Endothelial cell of umbilical vein (primary cell): ENCODE measurements at regions not wholly inside any gene's neighbourhood (a gene's known extent, or its start where the extent isn't known, plus 50 kb on each side); places are given as distances from the start of the nearest gene placed in this dataset.

Experiments used
- BruUV-seq: library from RNA; stranded (reverse); fragments of 400-500 nt; replicated peaks from 2 replicates; lab custom pipeline; 2021; lab: Mats Ljungman, UMichigan
- CTCF ChIA-PET: fragments of 300-600, 350-600 bp; sonication (Branson Sonifier 250); formaldehyde crosslinking; loops from one replicate; lab custom pipeline; 2021; ENCODE audit warnings: antibody characterized with exemption, inconsistent platforms; lab: Charles Lee
- POLR2A ChIA-PET: fragments of 300-600, 350-600 bp; sonication (Branson Sonifier 250); formaldehyde crosslinking; loops from one replicate; lab custom pipeline; 2021; ENCODE audit warnings: antibody characterized with exemption, inconsistent platforms; lab: Charles Lee
- DNase-seq: peaks from one replicate; pipeline ENCODE4 v3.0.0-alpha.2; 2011; ENCODE audit warnings: low read depth, low spot score
- FAIRE-seq: peaks from 2 replicates; lab custom pipeline; 2011; peaks lifted over from hg19 to GRCh38; lab: Jason Lieb, UNC
- H2AFZ ChIP-seq: 2 replicates; pipeline ENCODE4 v1.6.0; 2012; ENCODE audit warnings: low read depth, low read length, control low read depth, inconsistent platforms
- H3K27ac ChIP-seq: 2 replicates; pipeline ENCODE4 v1.5.1; 2011; ENCODE audit warnings: low read depth, mild to moderate bottlenecking, control low read depth, low read length, moderate library complexity; ENCODE audit not compliant: insufficient read depth
- H3K27me3 ChIP-seq, 2 experiments: 2 replicates each; pipeline versions ENCODE4 v1.6.0 to v1.6.1; 2011; ENCODE audit warnings: low read length in 2 of 2, mixed read lengths in 1 of 2; ENCODE audit not compliant: control insufficient read depth in 2 of 2, insufficient read depth in 2 of 2
- H3K36me3 ChIP-seq, 2 experiments: 2 replicates in 1 of 2; 3 replicates in 1 of 2; pipeline ENCODE4 v1.5.1; 2011; ENCODE audit warnings: low read length in 2 of 2, mild to moderate bottlenecking in 1 of 2, moderate library complexity in 1 of 2; ENCODE audit not compliant: control insufficient read depth in 2 of 2, insufficient read depth in 2 of 2; ENCODE audit errors: extremely low read depth in 1 of 2
- H3K4me1 ChIP-seq: 3 replicates; pipeline ENCODE4 v1.5.1; 2011; ENCODE audit warnings: mild to moderate bottlenecking, low read length; ENCODE audit not compliant: control insufficient read depth, insufficient read depth; ENCODE audit errors: extremely low read depth
- H3K4me2 ChIP-seq: 2 replicates; pipeline ENCODE4 v1.6.1; 2011; ENCODE audit warnings: low read length, control low read depth, mixed read lengths; ENCODE audit not compliant: insufficient read depth
- H3K4me3 ChIP-seq, 3 experiments: fragments of 200-600 bp in 1 of 3; sonication (generic), shearing (Covaris generic) in 1 of 3; replicated peaks in 1 of 3; 2 replicates each; pipeline ENCODE4 v1.5.1; 2011 to 2016; ENCODE audit warnings: control low read depth in 3 of 3, low read length in 3 of 3, mild to moderate bottlenecking in 2 of 3, inconsistent platforms in 1 of 3, low read depth in 1 of 3, moderate library complexity in 1 of 3; ENCODE audit not compliant: insufficient read depth in 1 of 3
- H3K79me2 ChIP-seq: 2 replicates; pipeline ENCODE4 v1.6.0; 2012; ENCODE audit warnings: low read length, inconsistent platforms; ENCODE audit not compliant: control insufficient read depth, insufficient read depth
- H3K9ac ChIP-seq: replicated peaks from 2 replicates; pipeline ENCODE3; 2011; ENCODE audit warnings: low read length, control low read depth; ENCODE audit not compliant: insufficient read depth; ENCODE audit errors: extremely low read depth
- H3K9me1 ChIP-seq: replicated peaks from 3 replicates; pipeline ENCODE4 v1.6.0; 2011; ENCODE audit warnings: mild to moderate bottlenecking, low read length; ENCODE audit not compliant: control insufficient read depth, insufficient read depth; ENCODE audit errors: extremely low read depth
- H3K9me3 ChIP-seq: replicated peaks from 2 replicates; pipeline ENCODE4 v1.5.1; 2012; ENCODE audit warnings: low read length, inconsistent platforms; ENCODE audit not compliant: control insufficient read depth, insufficient read depth
- H4K20me1 ChIP-seq: replicated peaks from 2 replicates; pipeline ENCODE3; 2011; ENCODE audit warnings: mild to moderate bottlenecking, low read length; ENCODE audit not compliant: control insufficient read depth, insufficient read depth; ENCODE audit errors: extremely low read depth
- CTCF ChIP-seq, 2 donors: IDR thresholded peaks; 1 replicate in 1 of 2; 2 replicates in 1 of 2; pipeline ENCODE4 v1.5.1; 2011; ENCODE audit warnings: low read length in 2 of 2, mild to moderate bottlenecking in 2 of 2, moderate library complexity in 2 of 2, control low read depth in 1 of 2, inconsistent platforms in 1 of 2, low read depth in 1 of 2; ENCODE audit not compliant: insufficient read depth in 1 of 2; ENCODE audit errors: extremely low read depth in 1 of 2
- EZH2 ChIP-seq: IDR thresholded peaks from 2 replicates; pipeline ENCODE4 v1.6.1; 2012; ENCODE audit warnings: borderline replicate concordance, low read depth, mild to moderate bottlenecking, moderate library complexity, low read length, inconsistent platforms; ENCODE audit not compliant: severe bottlenecking
- FOS ChIP-seq: IDR thresholded peaks from 2 replicates; pipeline ENCODE4 v1.6.1; 2011; ENCODE audit warnings: mild to moderate bottlenecking, low read length, moderate library complexity, borderline replicate concordance; ENCODE audit not compliant: insufficient read depth
- GATA2 ChIP-seq: IDR thresholded peaks from 2 replicates; pipeline ENCODE4 v1.7.0; 2011; ENCODE audit warnings: low read depth, mild to moderate bottlenecking, moderate library complexity, mixed read lengths, low read length; ENCODE audit not compliant: insufficient read length, insufficient read depth
- JUN ChIP-seq: IDR thresholded peaks from 2 replicates; pipeline ENCODE4 v1.6.1; 2011; ENCODE audit warnings: borderline replicate concordance, low read depth; ENCODE audit not compliant: insufficient read length, insufficient read depth
- MAX ChIP-seq: IDR thresholded peaks from 2 replicates; pipeline ENCODE4 v1.6.1; 2011; ENCODE audit not compliant: insufficient read depth, insufficient read length
- MYC ChIP-seq: IDR thresholded peaks from one replicate; pipeline ENCODE4 v1.6.1; 2011; ENCODE audit warnings: mild to moderate bottlenecking, low read depth, low read length
- POLR2A ChIP-seq: IDR thresholded peaks from 2 replicates; pipeline ENCODE4 v1.6.1; 2012; ENCODE audit warnings: low read depth, mild to moderate bottlenecking, control low read depth, low read length
- POLR2AphosphoS5 ChIP-seq: IDR thresholded peaks from 2 replicates; pipeline ENCODE4 v1.6.1; 2012; ENCODE audit warnings: low read depth, mild to moderate bottlenecking, control low read depth, low read length, moderate library complexity; ENCODE audit not compliant: insufficient read depth
- dilution Hi-C: fragments of 300-500 bp; cut with MboI; formaldehyde crosslinking; loops from one replicate; pipeline ENCODE4 v1.15.0; 2019; ENCODE audit warnings: low sequenced_read_pairs; ENCODE audit not compliant: extremely low pct_ligation_motif_present
- intact Hi-C: fragments of 100-400 bp; cut with micrococcal nuclease; formaldehyde crosslinking; loops from one replicate; pipeline ENCODE4 v1.10.0; 2022

- no peak for TF ChIP-seq GATA2
- no peak for TF ChIP-seq EZH2
- no peak for TF ChIP-seq FOS
- no peak for TF ChIP-seq POLR2A
- no peak for TF ChIP-seq JUN
- no peak for TF ChIP-seq CTCF (IDR thresholded peaks at IDR 0.05; ENCODE audit: extremely low read depth in 1 of 2, insufficient read depth in 1 of 2, low read depth in 1 of 2, low read length in 2 of 2)
- TF ChIP-seq POLR2AphosphoS5 = no peak
- no peak for TF ChIP-seq MYC
- TF ChIP-seq MAX = no peak
- dilution Hi-C loops (no loop called here), intact Hi-C loops (no loop called here)
- Histone ChIP-seq H4K20me1 (no peaks in the 10 kb centered on the region), H3K9me1 (no peaks in the 10 kb centered on the region), H2AFZ (no peak overlapping the region), H3K79me2 (no peaks in the 10 kb centered on the region), H3K4me2 (no peak overlapping the region), H3K36me3 (no peaks in the 10 kb centered on the region), H3K4me1 (no peaks in the 10 kb centered on the region), H3K9me3 (peaks cover 3% of the 10 kb centered on the region), H3K4me3 (no peak overlapping the region), H3K9ac (no peak overlapping the region), H3K27ac (no peak overlapping the region), H3K27me3 (no peaks in the 10 kb centered on the region)
- no peak for DNase-seq
- ChIA-PET CTCF (no interaction called here), POLR2A (no interaction called here)
- BruUV-seq = no TSS peak
- no peak for FAIRE-seq
Observed at GRCh38 chr3:88985491-88985890, 121.9 kb upstream of the EPHA3 start.
